ENCODE measurements at regions not wholly inside any gene's neighbourhood (a gene's known extent, or its start where the extent isn't known, plus 50 kb on each side); places are given as distances from the start of the nearest gene placed in this dataset.

GRCh38 chr13:26883613-26884257 lies 123.1 kb upstream of the GPR12 start:
- Histone ChIP-seq H3K36me3 (ENCODE audit: control insufficient read depth in 2 of 4, insufficient read depth in 4 of 4, low read length in 3 of 4) (no peaks in the 10 kb centered on the region), H3K56ac (replicated peaks; ENCODE audit: insufficient read length, low read depth, low read length) (no peak overlapping the region), H3K79me1 (ENCODE audit: low read depth, low read length) (no peaks in the 10 kb centered on the region), H3K27ac (ENCODE audit: low read depth, low read length) (no peak overlapping the region), H2BK120ac (replicated peaks; ENCODE audit: low read depth, low read length) (no peak overlapping the region), H3K23me2 (ENCODE audit: low read depth, low read length) (no peaks in the 10 kb centered on the region), H3K14ac (ENCODE audit: insufficient read length) (no peak overlapping the region), H2AFZ (ENCODE audit: low read length) (no peak overlapping the region), H3K23ac (ENCODE audit: insufficient read length) (no peak overlapping the region), H3K27me3 (replicated peaks in 1 of 4; ENCODE audit: control insufficient read depth in 3 of 4, extremely low read depth in 1 of 4, insufficient read depth in 3 of 4, low read length in 3 of 4) (no peaks in the 10 kb centered on the region), H3K4me2 (ENCODE audit: insufficient read depth in 1 of 2, low read depth in 2 of 2, low read length in 2 of 2) (no peak overlapping the region), H3K4me1 (replicated peaks in 1 of 4; ENCODE audit: control insufficient read depth in 3 of 4, insufficient read depth in 4 of 4, low read length in 3 of 4) (peaks cover 0 to 4% (median 1%) of the 10 kb centered on the region in 4 experiments; a peak in 4 of 7 replicates), H2BK5ac (ENCODE audit: low read depth, low read length) (no peak overlapping the region), H3K9me3 (ENCODE audit: insufficient read depth in 2 of 2, low read depth in 1 of 2, low read length in 1 of 2) (no peaks in the 10 kb centered on the region), H3K9ac (replicated peaks in 1 of 4; ENCODE audit: extremely low read depth in 1 of 4, low read depth in 3 of 4, low read length in 3 of 4) (no peak overlapping the region), H4K8ac (ENCODE audit: extremely low read depth, insufficient read depth, low read length) (no peak overlapping the region), H2AK5ac (ENCODE audit: low read depth, low read length) (no peak overlapping the region), H2BK15ac (ENCODE audit: low read length) (no peak overlapping the region), H3K79me2 (ENCODE audit: control insufficient read depth in 1 of 2, insufficient read depth in 2 of 2, low read length in 2 of 2) (no peaks in the 10 kb centered on the region), H3K4me3 (ENCODE audit: extremely low read depth in 1 of 4, insufficient read depth in 2 of 4, low read depth in 3 of 4, low read length in 4 of 4) (no peak overlapping the region), H4K20me1 (replicated peaks in 1 of 2; ENCODE audit: control insufficient read depth in 1 of 2, insufficient read depth in 2 of 2, low read length in 2 of 2) (no peaks in the 10 kb centered on the region), H4K91ac (replicated peaks; ENCODE audit: insufficient read length, low read length) (no peak overlapping the region), H3K18ac (ENCODE audit: extremely low read depth, low read length) (no peak overlapping the region), H3K4ac (replicated peaks; ENCODE audit: insufficient read length, low read depth, low read length) (no peak overlapping the region), H4K5ac (ENCODE audit: insufficient read length, low read depth, low read length) (no peak overlapping the region), H2BK12ac (ENCODE audit: low read depth, low read length) (no peak overlapping the region), H2BK20ac (ENCODE audit: low read length) (no peak overlapping the region)
- POLR2A ChIA-PET (ENCODE audit: partially characterized antibody): no interaction called here
- DNase-seq (ENCODE audit: low read depth in 1 of 2, low spot score in 2 of 2): no peak
- 80% methylated on average over 3 of the region's 3 CpGs; no CpG with 5 or more reads in 1 of the 2 experiments for WGBS, 2 experiments (ENCODE audit: extremely low coverage in 1 of 2, insufficient coverage in 1 of 2, insufficient read length in 1 of 2, insufficient replicate concordance in 2 of 2, low coverage in 1 of 2, low lambda C conversion rate in 2 of 2, missing lambda C conversion rate in 1 of 2)
- no peak for FAIRE-seq
- no peak for TF ChIP-seq SAP30 (IDR thresholded peaks at IDR 0.05; ENCODE audit: insufficient read depth, insufficient replicate concordance, low read length)
- TF ChIP-seq EP300 (IDR thresholded peaks at IDR 0.05; ENCODE audit: borderline replicate concordance in 1 of 2, low read depth in 2 of 2, low read length in 2 of 2): no peak
- TF ChIP-seq FOSL1 (IDR thresholded peaks at IDR 0.05; ENCODE audit: insufficient read depth, low read depth, low read length): no peak
- TF ChIP-seq ATF3 (IDR thresholded peaks at IDR 0.05; ENCODE audit: insufficient read depth, low read depth, low read length): no peak
- TF ChIP-seq SIRT6 (IDR thresholded peaks at IDR 0.05; ENCODE audit: low read length): no peak
- no peak for TF ChIP-seq BRCA1 (IDR thresholded peaks at IDR 0.05; ENCODE audit: low read depth, low read length)
- CTCF ChIA-PET (ENCODE audit: partially characterized antibody): interaction anchor here (0.9 to 3.9 kb wide), 2 partner anchors 11 to 94 kb away, joined by 3 to 34 read pairs; no protein-coding TSS in a partner anchor

Data from H1 (cell line).